ENCODE measurements at regions not wholly inside any gene's neighbourhood (a gene's known extent, or its start where the extent isn't known, plus 50 kb on each side); places are given as distances from the start of the nearest gene placed in this dataset.

- TF ChIP-seq CTCF (IDR thresholded peaks at IDR 0.05) (no peak), POLR2A (IDR thresholded peaks at IDR 0.05) (no peak), POLR2AphosphoS5 (IDR thresholded peaks at IDR 0.05) (no peak)
These were observed 105.2 kb downstream of the CHCHD4 start for GRCh38 chr3:14019459-14019858.
